DMS53 treated with DMSO at 0.1 percent for 48 hours (cell line): ENCODE measurements at regions not wholly inside any gene's neighbourhood (a gene's known extent, or its start where the extent isn't known, plus 50 kb on each side); places are given as distances from the start of the nearest gene placed in this dataset.
A peak's percentile ranks its signal among the peaks of the same experiment; 100 is the strongest.
"Not testable (repeated sequence)": the region's sequence is repeated elsewhere in the genome, so short reads cannot be mapped to it uniquely, and the experiment has no call there.

ENCODE experiments used
- DNase-seq: peaks from one replicate; lab custom pipeline; 2025; ENCODE audit not compliant: unreplicated experiment; lab: John Stamatoyannopoulos, UW

DNA sequence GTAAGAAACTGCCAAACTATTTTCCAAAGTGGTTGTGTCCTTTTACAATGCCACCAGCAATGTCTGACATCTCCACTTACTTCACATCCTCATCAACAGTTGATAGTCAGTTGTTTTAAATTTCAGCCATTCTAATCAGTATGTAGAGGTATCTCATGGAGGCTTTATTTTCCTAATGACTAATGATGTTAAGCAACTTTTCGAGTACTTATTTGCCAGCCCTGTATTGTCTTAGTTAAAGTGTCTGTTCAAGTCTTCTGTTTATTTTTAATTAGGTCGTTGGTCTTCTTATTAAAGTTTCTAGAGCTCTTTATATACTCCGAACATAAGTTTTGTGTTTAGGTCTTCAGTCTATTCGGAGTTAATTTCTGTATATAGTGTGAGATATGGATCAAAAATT is 54.9 kb upstream of the NBPF12 start:
- DNase-seq: not testable (repeated sequence)

DNA sequence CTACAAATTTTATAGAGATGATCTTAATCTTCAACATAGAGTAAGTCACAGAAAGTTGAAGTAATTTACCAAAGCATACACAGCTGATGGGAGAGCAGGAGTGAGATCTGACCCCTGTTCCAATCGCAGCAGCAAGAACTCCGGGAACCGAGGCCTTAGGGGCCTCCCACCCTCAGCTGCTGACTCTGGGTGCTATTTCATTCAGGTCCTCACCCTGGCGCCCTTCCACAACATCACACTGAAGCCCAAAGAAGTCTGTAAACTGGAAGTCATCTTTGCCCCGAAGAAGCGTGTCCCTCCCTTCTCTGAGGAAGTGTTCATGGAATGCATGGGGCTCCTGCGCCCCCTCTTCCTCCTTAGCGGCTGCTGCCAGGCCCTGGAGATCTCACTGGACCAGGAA is 57.0 kb upstream of the NBPF12 start:
- not testable (repeated sequence) for DNase-seq

DNA sequence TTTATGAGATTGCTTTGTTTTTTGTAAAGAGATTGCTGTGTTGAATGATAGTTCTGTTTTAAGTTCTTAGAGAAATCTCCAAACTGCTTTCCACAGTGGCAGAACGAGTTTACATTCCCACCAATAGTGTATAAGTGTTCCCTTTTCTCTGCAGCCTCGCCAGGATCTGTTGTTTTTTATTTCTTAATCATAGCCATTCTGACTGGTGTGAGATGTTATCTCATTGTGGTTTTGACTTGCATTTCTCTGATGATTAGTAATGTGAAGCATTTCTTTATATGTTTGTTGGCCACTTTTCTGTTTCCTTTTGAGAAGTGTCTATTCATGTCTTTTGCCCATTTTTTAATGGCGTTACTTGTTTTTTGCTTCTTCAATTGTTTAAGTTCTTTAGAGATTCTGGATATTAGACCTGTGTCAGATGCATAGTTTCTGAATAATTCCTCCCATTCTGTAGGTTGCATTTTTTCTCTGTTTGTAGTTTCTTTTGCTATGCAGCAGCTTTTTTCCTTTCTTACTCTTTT is 74.3 kb upstream of the NBPF12 start:
- DNase-seq: not testable (repeated sequence)

DNA sequence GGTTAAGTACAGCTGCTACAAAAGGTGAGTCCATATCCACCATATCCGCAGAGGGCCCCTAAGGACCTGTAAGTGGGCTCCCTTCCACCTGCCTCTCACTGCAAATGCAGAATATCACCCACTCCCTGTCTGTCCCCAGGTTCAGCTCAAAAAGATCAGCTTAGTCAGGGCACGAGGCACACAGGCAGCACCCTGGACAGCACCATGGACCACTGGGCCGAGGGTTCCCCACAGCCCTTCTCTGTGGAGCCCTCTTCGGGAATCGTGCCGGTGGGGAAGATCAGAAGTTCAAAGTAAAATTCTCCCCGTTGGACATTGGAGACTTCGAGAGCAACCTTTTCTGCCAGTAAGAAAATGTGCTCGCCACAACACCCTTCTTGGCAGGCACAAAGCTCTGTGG is 85.0 kb upstream of the NBPF12 start:
- not testable (repeated sequence) for DNase-seq

DNA sequence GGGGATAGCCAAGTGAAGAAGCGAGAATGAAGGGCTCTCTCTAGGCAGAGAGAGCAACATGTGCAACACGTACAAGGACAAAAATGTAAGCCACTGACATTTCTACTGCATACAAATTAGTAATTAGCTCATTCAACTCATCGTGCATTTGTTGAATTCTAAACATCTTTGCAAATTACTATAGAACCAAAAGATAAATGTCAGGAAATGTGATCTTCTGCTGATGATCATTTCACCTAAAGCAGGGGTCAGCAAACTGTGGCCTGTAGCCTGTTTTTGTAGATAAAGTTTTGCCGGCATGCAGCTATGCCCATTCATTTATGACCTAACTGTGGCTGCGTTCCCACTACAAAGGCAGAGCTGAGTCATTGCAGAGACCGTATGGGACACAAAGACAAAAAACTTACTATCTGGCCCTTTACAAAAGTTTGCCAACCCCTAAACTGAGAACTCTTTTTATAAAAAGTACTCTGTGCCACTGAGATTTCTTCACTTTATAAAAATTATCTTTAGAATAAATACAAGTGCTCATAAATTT is 87.7 kb upstream of the NBPF12 start:
- not testable (repeated sequence) for DNase-seq

DNA sequence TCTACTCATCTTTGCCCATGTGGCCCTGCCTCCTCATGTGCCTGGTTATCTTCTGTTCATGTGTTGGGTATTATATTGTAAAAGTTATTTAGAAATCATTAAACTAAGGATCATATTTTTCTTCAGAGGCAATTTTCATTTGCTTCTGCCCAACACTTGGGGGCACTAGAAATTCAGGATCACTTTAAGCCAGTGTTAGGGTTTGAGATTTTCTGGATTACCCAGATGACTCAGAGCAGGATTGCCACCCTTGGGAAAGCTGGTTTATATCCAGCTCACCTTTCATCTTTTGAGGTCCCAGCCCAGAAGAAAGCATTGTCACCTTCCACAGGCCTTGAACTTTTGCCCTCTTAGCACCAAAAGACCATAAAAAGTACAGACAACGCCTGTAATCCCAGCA is 99.4 kb upstream of the NBPF12 start:
- DNase-seq: not testable (repeated sequence)

DNA sequence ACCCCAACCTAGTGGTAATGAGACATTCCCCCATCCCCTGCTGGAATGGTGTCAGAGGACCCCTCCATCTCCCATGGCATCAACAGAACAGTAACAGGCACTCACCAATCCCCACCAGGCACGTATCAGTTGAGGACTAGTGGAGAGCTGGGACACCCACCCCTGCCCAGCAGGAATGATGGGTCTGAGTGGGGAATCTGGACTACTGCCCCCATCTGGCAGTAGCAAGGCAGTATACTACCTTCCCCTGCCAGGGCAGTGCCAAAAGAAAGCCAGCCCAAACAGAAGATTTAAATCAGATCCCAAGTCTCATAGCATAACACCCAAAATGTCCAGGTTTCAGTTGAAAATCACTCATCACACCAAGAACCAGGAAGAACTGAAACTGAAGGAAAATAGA is 111.2 kb upstream of the NBPF12 start:
- DNase-seq: not testable (repeated sequence)

DNA sequence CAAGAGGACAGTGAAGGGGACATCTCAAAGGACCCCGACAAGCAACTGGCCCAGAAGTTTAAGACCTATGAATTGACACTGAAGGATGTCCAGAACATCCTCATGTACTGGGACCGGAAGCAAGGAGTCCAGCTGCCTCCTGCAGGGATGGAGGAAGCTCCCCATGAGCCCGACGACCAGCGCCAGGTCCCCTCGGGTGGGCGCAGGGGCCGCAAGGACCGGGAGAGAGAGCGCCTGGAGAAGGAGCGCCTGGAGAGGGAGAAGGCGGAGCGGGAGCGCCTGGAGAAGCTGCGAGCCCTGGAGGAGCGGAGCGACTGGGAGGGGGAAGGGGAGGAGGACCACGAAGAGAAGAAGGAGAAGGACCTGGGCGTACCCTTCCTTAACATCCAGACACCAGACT is 143.9 kb upstream of the NBPF12 start:
- DNase-seq: not testable (repeated sequence)

DNA sequence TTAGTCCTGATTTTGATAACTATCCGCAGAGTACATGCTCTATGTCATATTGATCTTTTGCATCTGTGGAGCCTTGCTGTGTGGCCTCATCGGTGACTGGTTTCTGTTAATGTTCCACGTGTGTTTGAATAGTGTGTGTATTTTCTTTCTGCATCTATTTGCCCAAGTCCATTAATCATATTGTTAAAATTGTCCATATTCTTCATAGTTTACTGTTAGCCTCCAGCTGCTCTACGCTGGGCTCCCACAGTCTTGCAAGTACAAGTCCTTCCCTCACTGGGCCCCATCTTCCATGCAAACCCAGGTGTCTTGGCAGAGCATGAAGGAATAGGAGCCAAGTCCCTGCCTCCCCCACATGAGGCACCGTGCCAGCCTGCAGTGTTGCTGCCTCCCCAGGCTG is 145.4 kb upstream of the NBPF12 start:
- not testable (repeated sequence) for DNase-seq

DNA sequence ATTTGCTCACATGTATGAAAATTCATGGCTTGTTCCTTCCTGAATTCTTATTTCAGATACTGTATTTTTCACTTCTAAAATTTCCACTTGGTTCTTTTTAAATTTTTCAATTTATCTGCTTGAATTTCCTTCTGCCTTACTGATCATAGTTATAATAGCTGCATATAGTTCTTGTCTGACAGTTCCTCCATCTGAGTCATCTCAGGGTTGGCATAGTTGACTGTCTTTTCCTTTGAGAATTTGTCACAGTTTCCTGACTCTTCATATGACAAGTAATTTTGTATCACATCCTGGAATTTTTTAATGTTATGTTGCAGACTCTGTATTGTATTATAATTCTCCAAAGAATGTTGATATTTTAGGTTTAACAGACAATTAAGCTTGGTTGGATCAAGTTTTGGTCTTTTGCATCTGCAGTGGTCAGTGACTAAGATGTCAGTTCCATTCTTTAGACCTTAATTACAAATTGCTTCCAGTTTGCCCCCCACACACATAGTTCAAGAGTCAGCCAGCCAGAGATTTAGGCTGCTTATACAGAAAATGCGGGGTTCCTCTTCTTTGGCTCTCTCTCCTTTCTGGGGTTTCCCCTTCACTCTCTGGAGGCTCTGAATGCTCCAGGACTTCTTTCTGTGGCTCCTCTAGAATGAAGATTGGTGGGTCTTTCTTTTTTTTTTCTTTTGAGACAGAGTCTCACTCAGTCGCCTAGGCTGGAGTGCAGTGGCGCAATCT is 153.7 kb upstream of the NBPF12 start:
- DNase-seq: not testable (repeated sequence)

DNA sequence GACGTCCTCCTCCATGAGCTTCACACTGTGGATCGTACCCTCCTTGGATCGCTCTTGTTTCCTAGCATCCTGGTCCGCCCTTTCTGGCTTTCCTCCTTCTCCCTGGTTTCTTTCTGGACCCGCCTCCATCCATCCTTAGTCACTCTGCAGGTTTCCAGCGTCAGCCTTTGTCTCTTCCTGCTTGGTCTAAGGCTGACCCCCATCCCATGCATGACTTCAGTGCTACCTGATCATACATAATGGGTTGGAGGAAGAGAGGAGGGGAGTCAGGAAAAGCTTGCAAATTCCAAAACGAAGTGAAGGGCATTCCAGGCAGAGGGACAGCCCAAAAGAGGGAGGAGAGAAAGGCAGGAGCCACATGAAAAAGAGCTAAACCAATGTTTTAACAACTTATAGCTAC is 156.9 kb upstream of the NBPF12 start:
- DNase-seq: not testable (repeated sequence)

DNA sequence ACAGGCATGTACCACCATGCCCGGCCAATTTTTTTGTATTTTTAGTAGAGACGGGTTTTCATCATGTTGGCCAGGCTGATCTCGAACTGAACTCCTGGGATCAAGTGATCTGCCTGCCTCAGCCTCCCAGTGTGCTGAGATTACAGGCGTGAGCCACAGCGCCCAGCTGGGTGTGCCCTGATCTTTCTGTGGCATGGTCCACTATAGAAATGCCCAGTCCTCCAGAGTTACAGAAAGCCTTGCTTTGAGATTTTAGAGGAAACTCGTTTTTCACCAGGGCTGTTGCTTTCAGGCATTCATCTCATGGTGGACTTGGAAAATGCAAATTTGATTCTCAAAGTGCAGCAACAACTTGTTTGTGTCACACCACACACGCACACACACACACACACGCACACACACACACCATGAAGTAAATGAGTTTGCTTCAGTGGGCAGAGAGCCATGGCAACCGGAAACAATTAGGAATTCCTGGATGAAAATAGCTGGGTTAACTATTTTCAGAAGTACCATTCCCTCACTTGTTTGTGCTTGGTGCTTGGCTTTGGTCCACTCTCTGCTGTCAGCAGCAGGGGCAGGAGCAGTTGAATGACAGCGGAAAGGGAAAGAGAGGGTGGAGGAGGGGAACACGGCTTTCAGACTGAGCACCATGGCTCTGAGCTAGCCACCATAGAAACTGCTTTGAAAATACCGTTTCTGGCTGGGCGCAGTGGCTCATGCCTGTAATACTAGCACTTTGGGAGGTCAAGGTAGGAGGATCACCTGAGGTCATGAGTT is 160.1 kb upstream of the NBPF12 start:
- DNase-seq: not testable (repeated sequence)

DNA sequence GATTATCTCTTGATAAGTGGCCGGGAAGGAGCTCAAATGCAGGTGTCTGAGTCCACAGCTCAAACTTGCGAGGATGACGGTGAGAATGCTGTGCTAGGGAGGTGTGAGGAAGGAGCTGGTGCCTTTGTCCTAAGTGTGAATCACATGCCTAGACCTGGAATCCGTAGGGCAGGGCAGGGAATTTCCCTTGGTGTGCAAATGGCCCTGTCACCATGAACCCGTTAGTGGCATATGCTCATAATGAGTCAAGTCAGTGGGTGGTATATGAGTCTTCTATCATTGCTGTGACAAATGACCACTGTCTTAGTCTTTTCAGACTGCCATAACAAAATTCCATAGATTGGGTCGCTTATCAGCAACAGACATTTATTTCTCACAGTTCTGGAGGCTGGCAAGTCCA is 163.1 kb upstream of the NBPF12 start:
- not testable (repeated sequence) for DNase-seq

DNA sequence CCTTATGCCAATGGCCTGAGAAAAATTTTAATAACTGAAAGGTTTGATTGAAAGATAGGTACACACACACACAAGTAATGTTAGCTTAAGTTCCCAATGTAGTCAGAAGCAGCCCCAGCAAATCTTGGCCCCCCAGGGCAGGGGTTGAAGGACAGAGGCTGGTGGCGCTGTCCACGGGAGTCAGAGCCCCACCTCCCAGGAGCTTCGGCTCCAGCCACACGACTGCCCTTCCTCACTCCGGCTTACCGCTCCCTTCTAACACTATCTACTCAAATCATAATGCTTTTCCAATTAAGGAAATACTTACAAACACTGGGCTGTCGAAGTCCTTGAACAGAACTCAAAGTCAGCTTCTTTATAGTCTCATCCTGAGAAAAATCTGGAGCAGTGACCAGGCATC is 163.9 kb upstream of the NBPF12 start:
- not testable (repeated sequence) for DNase-seq

DNA sequence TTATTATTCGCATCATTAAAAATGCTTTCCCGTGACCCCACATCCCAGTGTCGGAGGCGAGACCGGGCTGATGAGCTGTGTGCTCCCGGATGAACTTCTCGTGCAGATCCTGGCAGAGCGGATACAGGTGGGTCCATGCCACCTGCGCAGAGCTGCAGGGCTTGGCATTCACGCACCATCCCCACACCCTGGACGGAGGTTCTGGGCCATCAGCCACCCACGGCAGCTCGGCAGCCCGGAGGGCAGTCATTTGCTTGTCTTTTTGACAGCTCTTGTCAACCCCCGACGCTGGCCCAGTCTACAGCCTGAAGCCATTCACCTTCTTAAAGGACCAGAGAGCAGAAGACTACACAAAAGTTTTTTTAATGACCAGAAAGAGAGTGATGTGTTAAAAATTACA is 166.7 kb upstream of the NBPF12 start:
- DNase-seq: not testable (repeated sequence)

DNA sequence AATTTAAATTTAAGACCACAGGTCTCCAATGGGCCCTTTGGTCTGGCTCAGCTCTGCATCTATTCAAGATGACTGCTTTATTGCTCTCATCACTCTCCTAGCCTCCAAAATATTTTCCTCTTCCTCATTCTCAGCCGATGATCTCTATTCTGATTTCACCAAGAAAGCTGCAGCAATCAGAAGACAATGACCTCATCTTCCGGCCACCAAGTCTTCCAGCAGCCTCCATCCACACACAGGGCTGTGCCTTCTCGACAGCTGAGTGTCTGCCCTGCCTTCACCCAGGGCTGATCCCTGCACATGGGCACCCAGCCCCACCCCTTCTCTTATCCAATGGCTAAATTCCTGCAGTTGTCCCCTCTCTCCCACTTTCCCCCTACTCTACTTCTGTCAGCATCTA is 167.1 kb upstream of the NBPF12 start:
- DNase-seq: not testable (repeated sequence)

DNA sequence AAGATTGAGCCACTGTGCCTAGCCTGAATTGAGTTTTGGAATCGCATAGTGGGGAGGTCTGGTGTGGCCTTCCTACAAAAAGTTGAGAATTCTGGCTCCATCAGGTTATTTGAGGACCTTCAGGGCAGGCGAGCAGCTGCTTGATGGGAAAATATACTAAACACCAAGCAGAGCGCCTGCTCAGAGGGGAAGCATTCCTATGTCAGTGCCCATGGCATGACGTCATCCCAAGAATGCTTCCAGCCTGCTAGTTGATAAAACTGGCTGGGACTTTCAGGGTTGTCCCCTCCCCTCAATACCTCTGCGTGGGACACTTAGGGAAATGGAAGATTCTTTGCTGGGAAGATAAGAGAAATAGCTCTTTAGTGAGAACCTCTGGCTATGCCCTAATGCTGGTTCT is 174.9 kb upstream of the NBPF12 start:
- not testable (repeated sequence) for DNase-seq

DNA sequence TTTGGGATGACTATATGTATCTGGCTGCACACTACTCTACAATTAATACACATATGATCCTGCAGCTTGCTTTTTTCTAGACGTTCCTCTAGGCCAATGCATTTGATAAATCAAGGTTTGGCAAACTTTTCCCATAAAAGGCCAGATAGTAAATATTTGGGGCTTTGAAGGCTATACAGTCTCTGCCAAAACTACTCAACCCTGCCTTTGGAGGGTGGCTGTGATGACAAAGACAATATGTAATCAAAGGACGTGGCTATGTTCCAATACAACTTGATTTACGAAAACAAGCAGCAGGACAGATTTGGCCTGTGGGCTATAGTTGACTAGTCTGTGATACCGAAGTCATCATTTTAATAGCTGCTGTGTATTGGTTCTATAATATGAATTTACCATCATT is 181.3 kb upstream of the NBPF12 start:
- not testable (repeated sequence) for DNase-seq

DNA sequence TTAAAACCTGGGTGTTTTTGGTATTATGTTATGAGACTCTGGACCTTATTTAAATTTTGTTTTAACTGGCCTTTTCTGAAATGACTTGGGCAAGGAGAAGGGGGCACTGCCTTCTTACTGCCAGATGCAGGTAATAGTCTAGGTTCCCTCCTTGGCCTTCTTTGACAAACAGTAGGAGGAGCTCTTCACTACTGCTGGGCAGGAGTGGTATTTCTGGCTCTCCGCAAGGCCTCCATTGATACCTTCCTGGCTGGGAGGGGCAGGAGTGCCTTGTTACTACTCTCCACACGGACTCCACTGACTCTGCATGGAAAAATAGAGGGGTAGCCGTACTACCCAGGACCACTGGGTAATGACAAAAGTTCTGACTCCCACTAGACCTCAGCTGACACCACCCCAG is 189.4 kb upstream of the NBPF12 start:
- not testable (repeated sequence) for DNase-seq

DNA sequence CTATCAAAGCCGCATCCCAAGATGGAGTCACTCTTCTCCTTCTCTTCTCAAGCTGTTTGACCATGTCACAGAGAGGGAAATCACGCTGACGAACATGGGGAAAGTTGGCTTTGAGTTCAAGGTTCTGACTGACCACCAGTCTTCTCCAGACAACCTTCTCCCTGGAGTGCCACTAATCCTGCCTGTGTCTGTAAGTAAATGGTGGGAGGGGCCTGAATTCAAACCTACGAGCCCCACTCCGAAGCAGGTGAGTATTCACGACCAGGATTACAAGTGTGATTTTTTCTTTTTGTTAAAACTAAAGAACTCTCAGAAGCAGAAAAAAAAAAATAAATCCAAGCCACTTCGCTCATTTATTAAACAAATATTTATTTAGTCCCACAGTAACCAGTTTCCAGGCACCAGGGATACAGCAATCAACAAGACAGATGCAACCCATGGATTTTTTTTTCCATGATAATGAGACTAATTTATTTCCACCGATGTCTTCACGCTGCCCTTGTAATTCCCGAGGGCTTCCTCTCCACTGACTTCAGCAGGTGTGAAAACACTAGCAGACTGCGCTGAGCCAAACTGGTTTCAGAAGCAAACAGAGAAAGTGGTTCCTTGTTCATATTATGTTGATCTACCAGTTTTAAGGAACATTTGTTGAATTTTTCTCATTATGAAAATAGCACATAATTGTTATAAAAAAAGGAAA is 206.0 kb upstream of the NBPF12 start:
- peak; percentile 35 for DNase-seq

DNA sequence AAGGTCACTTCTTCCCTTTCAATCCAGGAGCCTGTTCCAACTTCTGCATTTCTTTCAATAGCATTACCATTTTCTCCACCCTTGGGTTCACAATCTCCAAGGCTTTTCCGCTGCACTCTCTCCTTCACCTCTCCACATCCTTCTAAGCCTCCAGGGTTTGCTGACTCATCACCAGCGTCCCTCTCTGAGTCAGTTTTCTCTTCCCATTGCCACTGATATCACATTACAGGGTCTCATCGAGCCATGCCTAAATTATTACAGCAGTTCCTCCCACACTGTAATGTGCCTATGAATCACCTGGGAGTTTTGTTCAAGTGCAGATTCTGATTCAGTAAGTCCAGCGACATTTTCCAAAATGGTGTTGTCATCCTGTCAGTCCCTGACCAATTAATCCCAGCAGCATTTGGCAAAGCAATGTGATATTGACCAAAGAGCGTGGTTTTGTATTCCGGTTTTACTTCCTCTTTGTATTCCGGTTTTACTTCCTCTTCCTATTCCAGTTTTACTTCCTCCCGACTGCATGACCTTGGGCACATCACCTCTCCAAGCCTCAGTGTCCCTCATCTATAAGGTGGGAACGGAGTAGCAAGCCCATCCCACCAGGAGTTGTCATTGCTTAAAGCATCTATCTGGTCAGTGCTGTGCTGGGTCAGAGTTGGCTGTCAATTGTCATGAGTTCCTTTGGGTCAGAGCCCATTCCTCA is 208.3 kb upstream of the NBPF12 start:
- DNase-seq: not testable (repeated sequence)
